IMR-90 (cell line): ENCODE measurements at regions not wholly inside any gene's neighbourhood (a gene's known extent, or its start where the extent isn't known, plus 50 kb on each side); places are given as distances from the start of the nearest gene placed in this dataset.
A peak's percentile ranks its signal among the peaks of the same experiment; 100 is the strongest.

ENCODE experiments used
- ATAC-seq: fragments of 200-7000 bp; cut with Tn5 transposase; 2 replicates; pipeline ENCODE4 v1.9.1; 2020; ENCODE audit warnings: low read depth, mild to moderate bottlenecking, moderate library complexity
- BruUV-seq: library from RNA; stranded (reverse); fragments of 400-500 nt; replicated peaks from 2 replicates; lab custom pipeline; 2021; lab: Mats Ljungman, UMichigan
- CTCF ChIA-PET: fragments of 300-600 bp; formaldehyde crosslinking; extraction: SDS; loops from one replicate; lab custom pipeline; 2021; ENCODE audit warnings: antibody characterized with exemption; lab: Yijun Ruan, JAX
- POLR2A ChIA-PET: fragments of 300-600 bp; sonication (Branson Sonifier 250); formaldehyde crosslinking; loops from one replicate; lab custom pipeline; 2022; ENCODE audit warnings: antibody characterized with exemption; ENCODE audit not compliant: unreplicated experiment; lab: Charles Lee
- DNase-seq: peaks from one replicate; pipeline ENCODE4 v3.0.0; 2013
- H2AFZ ChIP-seq: replicated peaks from 2 replicates; pipeline ENCODE3; 2013; ENCODE audit warnings: low read length, mild to moderate bottlenecking; ENCODE audit not compliant: poor library complexity
- H2AK5ac ChIP-seq: 2 replicates; pipeline ENCODE4 v1.6.1; 2013; ENCODE audit warnings: low read depth, low read length, inconsistent platforms
- H2AK9ac ChIP-seq: replicated peaks from 2 replicates; pipeline ENCODE3; 2013; ENCODE audit warnings: mild to moderate bottlenecking, low read depth, low read length, moderate library complexity; ENCODE audit not compliant: poor library complexity
- H2BK120ac ChIP-seq: 2 replicates; pipeline ENCODE4 v1.6.1; 2013; ENCODE audit warnings: low read depth, low read length, inconsistent platforms
- H2BK15ac ChIP-seq: 3 replicates; pipeline ENCODE4 v1.6.1; 2013; ENCODE audit warnings: low read depth, low read length, inconsistent platforms
- H2BK20ac ChIP-seq: 2 replicates; pipeline ENCODE4 v1.6.1; 2013; ENCODE audit warnings: low read depth, mild to moderate bottlenecking, inconsistent platforms, low read length, moderate library complexity
- H2BK5ac ChIP-seq: 2 replicates; pipeline ENCODE4 v1.6.1; 2013; ENCODE audit warnings: mild to moderate bottlenecking, low read depth, low read length, inconsistent platforms; ENCODE audit not compliant: poor library complexity, severe bottlenecking
- H3K14ac ChIP-seq: replicated peaks from 2 replicates; pipeline ENCODE4 v1.6.1; 2013; ENCODE audit warnings: low read depth, low read length, inconsistent platforms
- H3K18ac ChIP-seq: 2 replicates; pipeline ENCODE4 v1.6.1; 2013; ENCODE audit warnings: low read depth, low read length, control low read depth
- H3K23ac ChIP-seq: 2 replicates; pipeline ENCODE4 v1.6.1; 2013; ENCODE audit warnings: low read depth, low read length, inconsistent platforms
- H3K27ac ChIP-seq: 2 replicates; pipeline ENCODE4 v1.5.1; 2013; ENCODE audit warnings: mild to moderate bottlenecking, control low read depth, low read length; ENCODE audit not compliant: insufficient read depth
- H3K27me3 ChIP-seq: 2 replicates; pipeline ENCODE4 v1.6.1; 2013; ENCODE audit warnings: low read length; ENCODE audit not compliant: control insufficient read depth, insufficient read depth
- H3K36me3 ChIP-seq: 2 replicates; pipeline ENCODE4 v1.6.1; 2013; ENCODE audit warnings: low read length, mixed read lengths; ENCODE audit not compliant: control insufficient read depth, insufficient read depth
- H3K4ac ChIP-seq: 2 replicates; pipeline ENCODE4 v1.6.1; 2013; ENCODE audit warnings: low read depth, low read length, inconsistent platforms
- H3K4me1 ChIP-seq: 2 replicates; pipeline ENCODE4 v1.6.1; 2013; ENCODE audit warnings: low read length, mixed read lengths; ENCODE audit not compliant: control insufficient read depth, insufficient read depth
- H3K4me2 ChIP-seq: 2 replicates; pipeline ENCODE4 v1.6.1; 2013; ENCODE audit warnings: low read depth, mild to moderate bottlenecking, control low read depth, low read length, moderate library complexity
- H3K4me3 ChIP-seq: 2 replicates; pipeline ENCODE4 v1.5.1; 2013; ENCODE audit warnings: low read depth, mild to moderate bottlenecking, control low read depth, low read length, moderate library complexity; ENCODE audit not compliant: insufficient read depth
- H3K56ac ChIP-seq: 2 replicates; pipeline ENCODE4 v1.6.1; 2013; ENCODE audit warnings: low read length, inconsistent platforms; ENCODE audit not compliant: insufficient read depth; ENCODE audit errors: extremely low read depth
- H3K79me1 ChIP-seq, 2 experiments: 2 replicates each; pipeline ENCODE4 v1.6.1; 2013; ENCODE audit warnings: low read length in 2 of 2, inconsistent platforms in 1 of 2, low read depth in 1 of 2
- H3K9ac ChIP-seq: 2 replicates; pipeline ENCODE4 v1.6.1; 2013; ENCODE audit warnings: low read depth, low read length, control low read depth
- H3K9me1 ChIP-seq: 2 replicates; pipeline ENCODE4 v1.6.1; 2013; ENCODE audit warnings: low read length, inconsistent platforms; ENCODE audit not compliant: insufficient read depth
- H3K9me3 ChIP-seq: 2 replicates; pipeline ENCODE4 v1.6.1; 2013; ENCODE audit warnings: low read length; ENCODE audit not compliant: control insufficient read depth, insufficient read depth
- H4K20me1 ChIP-seq: 2 replicates; pipeline ENCODE4 v1.6.1; 2013; ENCODE audit warnings: low read length, inconsistent platforms; ENCODE audit not compliant: insufficient read depth
- H4K5ac ChIP-seq: 2 replicates; pipeline ENCODE4 v1.6.1; 2013; ENCODE audit warnings: mild to moderate bottlenecking, low read depth, low read length, control low read depth
- H4K8ac ChIP-seq, 2 experiments: 2 replicates each; pipeline ENCODE4 v1.6.1; 2013; ENCODE audit warnings: low read depth in 2 of 2, low read length in 2 of 2, control low read depth in 1 of 2, inconsistent platforms in 1 of 2
- H4K91ac ChIP-seq: 2 replicates; pipeline ENCODE4 v1.6.1; 2013; ENCODE audit warnings: low read depth, low read length, inconsistent platforms; ENCODE audit not compliant: insufficient read depth
- CEBPB ChIP-seq: IDR thresholded peaks from 2 replicates; pipeline ENCODE4 v1.6.1; 2012; ENCODE audit warnings: low read depth, low read length, improper control_type of control experiment
- CHD1 ChIP-seq: IDR thresholded peaks from 2 replicates; pipeline ENCODE4 v1.6.1; 2012; ENCODE audit warnings: low read depth, low read length, improper control_type of control experiment
- NFE2L2 ChIP-seq: fragments of 150-350 bp; IDR thresholded peaks from 2 replicates; pipeline ENCODE4 v1.6.1; 2016; ENCODE audit warnings: low read depth, mild to moderate bottlenecking, low read length
- RFX5 ChIP-seq: IDR thresholded peaks from 2 replicates; pipeline ENCODE4 v1.8.0; 2012; ENCODE audit warnings: low read depth, mild to moderate bottlenecking, low read length, moderate library complexity
- dilution Hi-C: fragments of 300-500 bp; cut with HindIII; formaldehyde crosslinking; loops from one replicate; pipeline ENCODE4 v1.14.3; 2018; ENCODE audit warnings: low sequenced_read_pairs; ENCODE audit not compliant: unreplicated experiment
- in situ Hi-C: fragments of 300-500 bp; cut with MboI; formaldehyde crosslinking; loops from 3 replicates; pipeline ENCODE4 v1.14.3; 2019; ENCODE audit warnings: low sequenced_read_pairs, inconsistent platforms, mixed read lengths
- intact Hi-C: fragments of 100-400 bp; cut with micrococcal nuclease; formaldehyde crosslinking; loops from 2 replicates; pipeline ENCODE4 v1.10.0; 2022

DNA sequence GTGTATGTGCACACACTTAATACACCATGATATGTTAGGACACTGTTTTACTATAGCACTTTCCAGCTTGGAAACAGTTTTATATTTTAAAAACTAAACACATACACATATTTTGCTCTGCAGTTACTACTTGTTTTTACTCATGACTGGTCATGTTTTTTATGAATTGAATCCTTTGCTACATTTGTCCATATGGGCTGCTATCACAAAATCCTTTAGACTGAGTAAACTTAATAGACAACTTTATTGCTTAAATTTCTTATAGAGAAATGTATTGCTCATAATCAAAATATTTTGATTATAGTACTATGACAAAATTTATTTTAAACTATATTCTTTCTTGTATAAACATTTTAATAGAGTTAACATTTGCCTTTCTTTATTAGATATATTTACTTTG, 314.8 kb downstream of the RBM43 start:
- Histone ChIP-seq H3K27me3 (no peaks in the 10 kb centered on the region), H3K79me1 (no peaks in the 10 kb centered on the region), H3K9me1 (no peaks in the 10 kb centered on the region), H3K4me2 (no peak overlapping the region), H2AFZ (no peak overlapping the region), H2BK20ac (no peak overlapping the region), H2BK5ac (no peak overlapping the region), H3K14ac (no peak overlapping the region), H4K5ac (no peak overlapping the region), H3K23ac (no peak overlapping the region), H4K20me1 (no peaks in the 10 kb centered on the region), H2BK15ac (no peak overlapping the region), H3K4me1 (no peaks in the 10 kb centered on the region; the same call in 1 of the 2 replicates), H3K27ac (no peak overlapping the region), H2AK9ac (no peak overlapping the region), H3K18ac (no peak overlapping the region), H3K4ac (no peak overlapping the region), H3K9ac (no peak overlapping the region), H4K8ac (no peak overlapping the region), H3K4me3 (no peak overlapping the region), H3K9me3 (no peaks in the 10 kb centered on the region), H2AK5ac (no peak overlapping the region), H3K56ac (no peak overlapping the region), H3K36me3 (no peaks in the 10 kb centered on the region), H2BK120ac (no peak overlapping the region), H4K91ac (no peak overlapping the region)
- in situ Hi-C loops: no loop called here
- TF ChIP-seq CHD1: no peak
- no peak for TF ChIP-seq NFE2L2
- TF ChIP-seq CEBPB: no peak
- no peak for TF ChIP-seq RFX5
- POLR2A ChIA-PET: no interaction called here
- CTCF ChIA-PET: interaction anchor here (1.9 kb wide), 1 partner anchor 15 kb away, joined by 4 read pairs; no protein-coding TSS in a partner anchor
- dilution Hi-C loops: no loop called here
- BruUV-seq: no TSS peak
- DNase-seq (peak; percentile 17), ATAC-seq (no peak; the same call in 1 of the 2 replicates)
- intact Hi-C loops: no loop called here
